Endothelial cell of umbilical vein (primary cell): ENCODE measurements at regions not wholly inside any gene's neighbourhood (a gene's known extent, or its start where the extent isn't known, plus 50 kb on each side); places are given as distances from the start of the nearest gene placed in this dataset.

Experiments
- BruUV-seq: library from RNA; stranded (reverse); fragments of 400-500 nt; replicated peaks from 2 replicates; lab custom pipeline; 2021; lab: Mats Ljungman, UMichigan
- CTCF ChIA-PET: fragments of 300-600, 350-600 bp; sonication (Branson Sonifier 250); formaldehyde crosslinking; loops from one replicate; lab custom pipeline; 2021; ENCODE audit warnings: antibody characterized with exemption, inconsistent platforms; lab: Charles Lee
- POLR2A ChIA-PET: fragments of 300-600, 350-600 bp; sonication (Branson Sonifier 250); formaldehyde crosslinking; loops from one replicate; lab custom pipeline; 2021; ENCODE audit warnings: antibody characterized with exemption, inconsistent platforms; lab: Charles Lee
- DNase-seq: peaks from one replicate; pipeline ENCODE4 v3.0.0-alpha.2; 2011; ENCODE audit warnings: low read depth, low spot score
- FAIRE-seq: peaks from 2 replicates; lab custom pipeline; 2011; peaks lifted over from hg19 to GRCh38; lab: Jason Lieb, UNC
- H2AFZ ChIP-seq: 2 replicates; pipeline ENCODE4 v1.6.0; 2012; ENCODE audit warnings: low read depth, low read length, control low read depth, inconsistent platforms
- H3K27ac ChIP-seq: 2 replicates; pipeline ENCODE4 v1.5.1; 2011; ENCODE audit warnings: low read depth, mild to moderate bottlenecking, control low read depth, low read length, moderate library complexity; ENCODE audit not compliant: insufficient read depth
- H3K27me3 ChIP-seq, 2 experiments: 2 replicates each; pipeline versions ENCODE4 v1.6.0 to v1.6.1; 2011; ENCODE audit warnings: low read length in 2 of 2, mixed read lengths in 1 of 2; ENCODE audit not compliant: control insufficient read depth in 2 of 2, insufficient read depth in 2 of 2
- H3K36me3 ChIP-seq, 2 experiments: 2 replicates in 1 of 2; 3 replicates in 1 of 2; pipeline ENCODE4 v1.5.1; 2011; ENCODE audit warnings: low read length in 2 of 2, mild to moderate bottlenecking in 1 of 2, moderate library complexity in 1 of 2; ENCODE audit not compliant: control insufficient read depth in 2 of 2, insufficient read depth in 2 of 2; ENCODE audit errors: extremely low read depth in 1 of 2
- H3K4me1 ChIP-seq: 3 replicates; pipeline ENCODE4 v1.5.1; 2011; ENCODE audit warnings: mild to moderate bottlenecking, low read length; ENCODE audit not compliant: control insufficient read depth, insufficient read depth; ENCODE audit errors: extremely low read depth
- H3K4me2 ChIP-seq: 2 replicates; pipeline ENCODE4 v1.6.1; 2011; ENCODE audit warnings: low read length, control low read depth, mixed read lengths; ENCODE audit not compliant: insufficient read depth
- H3K4me3 ChIP-seq, 3 experiments: fragments of 200-600 bp in 1 of 3; sonication (generic), shearing (Covaris generic) in 1 of 3; replicated peaks in 1 of 3; 2 replicates each; pipeline ENCODE4 v1.5.1; 2011 to 2016; ENCODE audit warnings: control low read depth in 3 of 3, low read length in 3 of 3, mild to moderate bottlenecking in 2 of 3, inconsistent platforms in 1 of 3, low read depth in 1 of 3, moderate library complexity in 1 of 3; ENCODE audit not compliant: insufficient read depth in 1 of 3
- H3K79me2 ChIP-seq: 2 replicates; pipeline ENCODE4 v1.6.0; 2012; ENCODE audit warnings: low read length, inconsistent platforms; ENCODE audit not compliant: control insufficient read depth, insufficient read depth
- H3K9ac ChIP-seq: replicated peaks from 2 replicates; pipeline ENCODE3; 2011; ENCODE audit warnings: low read length, control low read depth; ENCODE audit not compliant: insufficient read depth; ENCODE audit errors: extremely low read depth
- H3K9me1 ChIP-seq: replicated peaks from 3 replicates; pipeline ENCODE4 v1.6.0; 2011; ENCODE audit warnings: mild to moderate bottlenecking, low read length; ENCODE audit not compliant: control insufficient read depth, insufficient read depth; ENCODE audit errors: extremely low read depth
- H3K9me3 ChIP-seq: replicated peaks from 2 replicates; pipeline ENCODE4 v1.5.1; 2012; ENCODE audit warnings: low read length, inconsistent platforms; ENCODE audit not compliant: control insufficient read depth, insufficient read depth
- H4K20me1 ChIP-seq: replicated peaks from 2 replicates; pipeline ENCODE3; 2011; ENCODE audit warnings: mild to moderate bottlenecking, low read length; ENCODE audit not compliant: control insufficient read depth, insufficient read depth; ENCODE audit errors: extremely low read depth
- CTCF ChIP-seq, 2 donors: IDR thresholded peaks; 1 replicate in 1 of 2; 2 replicates in 1 of 2; pipeline ENCODE4 v1.5.1; 2011; ENCODE audit warnings: low read length in 2 of 2, mild to moderate bottlenecking in 2 of 2, moderate library complexity in 2 of 2, control low read depth in 1 of 2, inconsistent platforms in 1 of 2, low read depth in 1 of 2; ENCODE audit not compliant: insufficient read depth in 1 of 2; ENCODE audit errors: extremely low read depth in 1 of 2
- EZH2 ChIP-seq: IDR thresholded peaks from 2 replicates; pipeline ENCODE4 v1.6.1; 2012; ENCODE audit warnings: borderline replicate concordance, low read depth, mild to moderate bottlenecking, moderate library complexity, low read length, inconsistent platforms; ENCODE audit not compliant: severe bottlenecking
- FOS ChIP-seq: IDR thresholded peaks from 2 replicates; pipeline ENCODE4 v1.6.1; 2011; ENCODE audit warnings: mild to moderate bottlenecking, low read length, moderate library complexity, borderline replicate concordance; ENCODE audit not compliant: insufficient read depth
- GATA2 ChIP-seq: IDR thresholded peaks from 2 replicates; pipeline ENCODE4 v1.7.0; 2011; ENCODE audit warnings: low read depth, mild to moderate bottlenecking, moderate library complexity, mixed read lengths, low read length; ENCODE audit not compliant: insufficient read length, insufficient read depth
- JUN ChIP-seq: IDR thresholded peaks from 2 replicates; pipeline ENCODE4 v1.6.1; 2011; ENCODE audit warnings: borderline replicate concordance, low read depth; ENCODE audit not compliant: insufficient read length, insufficient read depth
- MAX ChIP-seq: IDR thresholded peaks from 2 replicates; pipeline ENCODE4 v1.6.1; 2011; ENCODE audit not compliant: insufficient read depth, insufficient read length
- MYC ChIP-seq: IDR thresholded peaks from one replicate; pipeline ENCODE4 v1.6.1; 2011; ENCODE audit warnings: mild to moderate bottlenecking, low read depth, low read length
- POLR2A ChIP-seq: IDR thresholded peaks from 2 replicates; pipeline ENCODE4 v1.6.1; 2012; ENCODE audit warnings: low read depth, mild to moderate bottlenecking, control low read depth, low read length
- POLR2AphosphoS5 ChIP-seq: IDR thresholded peaks from 2 replicates; pipeline ENCODE4 v1.6.1; 2012; ENCODE audit warnings: low read depth, mild to moderate bottlenecking, control low read depth, low read length, moderate library complexity; ENCODE audit not compliant: insufficient read depth
- dilution Hi-C: fragments of 300-500 bp; cut with MboI; formaldehyde crosslinking; loops from one replicate; pipeline ENCODE4 v1.15.0; 2019; ENCODE audit warnings: low sequenced_read_pairs; ENCODE audit not compliant: extremely low pct_ligation_motif_present
- intact Hi-C: fragments of 100-400 bp; cut with micrococcal nuclease; formaldehyde crosslinking; loops from one replicate; pipeline ENCODE4 v1.10.0; 2022

- no peaks in the 10 kb centered on the region for H3K9me1 ChIP-seq
- no peaks in the 10 kb centered on the region for H3K4me1 ChIP-seq
- no peaks in the 10 kb centered on the region for H4K20me1 ChIP-seq
- ChIA-PET CTCF (no interaction called here), POLR2A (no interaction called here)
- no peak overlapping the region for H3K4me3 ChIP-seq
- FAIRE-seq (no peak), DNase-seq (no peak)
- dilution Hi-C loops (no loop called here), intact Hi-C loops (no loop called here)
- H3K9ac ChIP-seq, result no peak overlapping the region
- no peak for TF ChIP-seq MAX
- TF ChIP-seq FOS, result no peak
- TF ChIP-seq POLR2A, result no peak
- TF ChIP-seq GATA2, result no peak
- no peak for TF ChIP-seq MYC
- TF ChIP-seq EZH2, result no peak
- no peak for TF ChIP-seq CTCF (IDR thresholded peaks at IDR 0.05; ENCODE audit: extremely low read depth in 1 of 2, insufficient read depth in 1 of 2, low read depth in 1 of 2, low read length in 2 of 2)
- no peak for TF ChIP-seq POLR2AphosphoS5
- no peak for TF ChIP-seq JUN
- H3K27ac ChIP-seq, result no peak overlapping the region
- no peak overlapping the region for H2AFZ ChIP-seq
- H3K36me3 ChIP-seq, result no peaks in the 10 kb centered on the region
- H3K79me2 ChIP-seq, result no peaks in the 10 kb centered on the region
- no peaks in the 10 kb centered on the region for H3K9me3 ChIP-seq
- H3K27me3 ChIP-seq, result no peaks in the 10 kb centered on the region
- no peak overlapping the region for H3K4me2 ChIP-seq
- BruUV-seq, result no TSS peak
These were observed 245.4 kb downstream of the HTR1B start for GRCh38 chr6:77217896-77218295.
